ENCODE measurements at regions not wholly inside any gene's neighbourhood (a gene's known extent, or its start where the extent isn't known, plus 50 kb on each side); places are given as distances from the start of the nearest gene placed in this dataset.
"Not testable (repeated sequence)": the region's sequence is repeated elsewhere in the genome, so short reads cannot be mapped to it uniquely, and the experiment has no call there.

DNA sequence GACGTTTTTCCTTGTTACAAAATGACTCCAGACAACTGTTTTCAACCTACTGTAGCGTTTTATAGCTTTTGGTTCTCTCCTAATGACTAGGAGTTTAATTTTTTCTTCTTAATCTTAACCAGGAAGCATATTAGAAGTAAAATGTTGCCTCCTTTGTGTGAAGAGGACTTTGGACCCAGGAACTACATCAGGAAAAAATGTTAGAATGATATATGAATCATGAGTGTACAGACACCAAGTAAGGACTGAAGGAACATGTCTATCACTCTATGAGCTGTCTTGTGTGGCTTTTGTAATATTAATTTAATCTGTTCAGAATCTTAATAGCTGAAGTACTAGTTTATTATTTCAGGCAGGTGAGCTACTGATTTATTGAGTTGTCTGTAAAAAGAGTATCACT lies 71.0 kb upstream of the MARCKS start:
- no peak for DNase-seq

GRCh38 chr6:113788586-113788985 lies 68.6 kb upstream of the MARCKS start:
- no peak for DNase-seq

GRCh38 chr6:113791225-113791624 lies 65.9 kb upstream of the MARCKS start:
- not testable (repeated sequence) for DNase-seq

DNA sequence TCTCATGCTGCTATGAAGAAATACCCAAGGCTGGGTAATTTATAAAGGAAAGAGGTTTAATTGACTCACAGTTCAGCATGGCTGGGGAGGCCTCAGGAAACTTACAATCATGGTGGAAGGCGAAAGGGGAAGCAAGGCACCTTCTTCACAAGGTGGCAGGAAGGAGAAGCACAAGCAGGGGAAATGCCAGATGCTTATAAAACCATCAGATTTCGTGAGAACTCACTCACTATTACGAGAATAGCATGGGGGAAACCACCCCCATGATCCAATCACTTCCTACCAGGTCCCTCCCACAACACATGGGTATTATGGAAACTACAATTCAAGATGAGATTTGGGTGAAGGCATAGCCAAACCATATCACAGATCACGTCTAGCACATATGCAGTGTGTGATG lies 61.8 kb upstream of the MARCKS start:
- not testable (repeated sequence) for DNase-seq

DNA sequence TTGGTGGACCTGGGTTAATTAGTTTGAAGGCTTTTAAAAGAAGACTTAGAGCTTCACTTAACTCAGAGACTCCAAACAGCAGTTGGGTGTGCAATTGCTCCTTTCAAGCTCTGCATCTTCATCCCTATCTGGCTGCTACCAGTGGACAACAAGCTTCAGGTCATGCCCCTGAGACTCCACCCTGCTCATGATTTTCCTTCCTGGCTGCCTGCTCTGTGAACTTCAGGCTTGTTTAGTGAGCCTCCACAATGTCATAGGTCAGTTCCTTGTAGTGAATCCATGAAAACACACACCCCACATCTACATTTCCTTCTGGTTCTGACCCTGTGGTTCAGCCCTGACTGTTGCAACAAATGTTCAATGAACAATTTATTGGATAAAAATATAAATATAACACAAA lies 61.1 kb upstream of the MARCKS start:
- DNase-seq = no peak

DNA sequence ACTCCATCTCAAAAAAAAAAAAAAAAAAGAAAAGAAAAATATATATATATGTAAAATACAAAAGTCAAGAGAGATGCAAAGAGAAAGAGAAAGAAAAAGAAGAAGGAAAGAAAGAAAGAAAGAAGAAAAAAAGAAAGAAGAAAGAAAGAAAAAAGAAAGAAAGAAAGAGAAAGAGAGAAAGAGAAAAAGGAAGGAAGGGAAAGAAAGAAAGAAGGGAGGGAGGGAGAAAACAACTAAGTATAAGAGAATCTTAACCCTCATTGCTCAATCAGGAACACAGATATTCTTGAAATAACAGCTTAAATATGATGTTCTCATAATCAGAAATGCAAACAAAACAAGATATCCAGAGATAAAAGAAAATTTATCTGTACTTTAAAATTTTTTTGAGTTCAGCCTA lies 54.4 kb upstream of the MARCKS start:
- DNase-seq = no peak

GRCh38 chr6:113805173-113805790 lies 51.9 kb upstream of the MARCKS start:
- DNase-seq = no peak

DNA sequence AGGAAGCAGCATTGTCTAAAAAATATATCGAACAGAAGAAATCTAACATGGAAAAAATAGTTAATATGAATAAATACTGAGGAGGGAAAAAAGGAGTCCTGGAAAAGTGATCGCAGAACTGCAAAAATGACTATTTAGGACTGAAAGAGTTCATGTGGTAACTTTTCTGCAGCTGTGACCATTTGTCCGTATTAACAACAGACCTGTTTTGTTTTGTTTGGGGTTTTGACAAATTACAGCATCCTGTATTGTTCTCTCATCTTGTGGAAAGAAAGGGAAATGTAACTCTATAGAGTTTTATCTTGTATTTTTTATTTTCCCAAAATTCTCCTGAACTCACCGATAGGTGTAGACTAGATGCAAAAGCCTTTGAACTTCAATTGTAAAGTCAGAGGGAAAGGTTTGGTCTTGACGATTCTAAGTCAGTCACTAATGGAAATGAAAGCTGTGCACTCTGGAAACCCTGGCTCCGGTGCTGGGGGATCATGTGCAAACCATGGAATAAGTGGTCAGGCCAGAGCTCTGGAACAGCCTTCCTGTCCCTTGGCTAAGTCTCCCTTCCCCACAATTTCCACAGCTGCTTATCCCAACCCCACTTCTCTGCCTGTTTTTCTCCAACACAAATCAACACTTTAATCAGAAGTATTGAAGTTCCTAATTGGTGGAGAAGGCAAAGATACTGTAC lies 51.2 kb upstream of the MARCKS start:
- DNase-seq = no peak

All from right lung (tissue), 2 donors.